ENCODE measurements at regions not wholly inside any gene's neighbourhood (a gene's known extent, or its start where the extent isn't known, plus 50 kb on each side); places are given as distances from the start of the nearest gene placed in this dataset.

DNA sequence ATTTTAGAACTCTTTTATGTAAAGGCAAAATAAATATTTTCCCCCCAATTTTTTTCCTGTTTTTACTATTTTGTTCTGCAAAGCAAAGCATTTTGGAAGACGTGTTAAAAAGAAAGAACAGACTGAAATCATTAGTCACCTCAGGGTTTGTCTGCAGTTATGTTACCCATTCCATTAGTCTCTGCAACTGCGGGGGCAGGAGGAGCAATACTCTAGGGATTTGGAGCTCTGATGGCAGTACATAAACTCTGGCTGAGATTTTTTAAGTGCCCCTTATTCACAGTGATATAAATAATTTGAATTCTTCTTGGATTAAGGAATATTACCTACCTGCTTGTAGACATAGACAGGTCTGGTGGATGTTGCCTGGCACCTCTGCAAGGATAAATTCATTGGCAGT is 88.0 kb upstream of the CELF4 start:
- TF ChIP-seq CTCF (IDR thresholded peaks at IDR 0.05; ENCODE audit: insufficient read depth, low read length, poor library complexity, severe bottlenecking) (no peak), EZH2phosphoT487 (conservative IDR thresholded peaks at IDR 0.05; ENCODE audit: low read length) (no peak)

All from SU-DHL-6 (cell line).